ENCODE measurements at regions not wholly inside any gene's neighbourhood (a gene's known extent, or its start where the extent isn't known, plus 50 kb on each side); places are given as distances from the start of the nearest gene placed in this dataset.

- TF ChIP-seq CTCF (IDR thresholded peaks at IDR 0.05) (no peak), POLR2A (IDR thresholded peaks at IDR 0.05) (no peak), POLR2AphosphoS5 (IDR thresholded peaks at IDR 0.05) (no peak), EP300 (IDR thresholded peaks at IDR 0.05; ENCODE audit: low read depth) (no peak)
- in situ Hi-C loops (cut with MboI; ENCODE audit: low pct_ligation_motif_present in 1 of 4, low pct_unique_long_range_greater_than_20kb in 1 of 4, low sequenced_read_pairs in 3 of 4) (no loop called here), intact Hi-C loops (cut with DNase I; ENCODE audit: low total_unique reads) (no loop called here)
- 60 to 63% methylated on average over 6 of the region's 6 CpGs for WGBS, 2 donors (ENCODE audit: low coverage in 1 of 2)
- H3K27ac ChIP-seq = peak overlapping the region in 3 of 4 donors; percentile 34 to 49 (median 48)
- H3K4me1 ChIP-seq = peaks cover 2 to 15% (median 5%) of the 10 kb centered on the region in 4 donors
- H3K9me3 ChIP-seq = no peaks in the 10 kb centered on the region
- H3K27me3 ChIP-seq = no peaks in the 10 kb centered on the region
- H3K4me3 ChIP-seq = no peak overlapping the region
- no peak for DNase-seq
- no peaks in the 10 kb centered on the region for H3K36me3 ChIP-seq
Observed at GRCh38 chr13:50366488-50367174, 351.4 kb downstream of the KCNRG start.

GRCh38 chr13:50369646-50370045, 354.4 kb downstream of the KCNRG start:
- WGBS, 2 donors (ENCODE audit: low coverage in 1 of 2) = 97 to 100% methylated on average over 1 to 2 of the region's 2 CpGs
- intact Hi-C loops (cut with DNase I; ENCODE audit: low total_unique reads) = no loop called here
- in situ Hi-C loops (cut with MboI; ENCODE audit: low pct_ligation_motif_present in 1 of 4, low pct_unique_long_range_greater_than_20kb in 1 of 4, low sequenced_read_pairs in 3 of 4) = no loop called here

GRCh38 chr13:50370303-50370950, 355.2 kb downstream of the KCNRG start:
- H3K27me3 ChIP-seq = no peaks in the 10 kb centered on the region
- no peak overlapping the region for H3K27ac ChIP-seq
- peaks cover 2 to 11% (median 5%) of the 10 kb centered on the region in 4 donors for H3K4me1 ChIP-seq
- no peak overlapping the region for H3K4me3 ChIP-seq
- DNase-seq = no peak
- no peaks in the 10 kb centered on the region for H3K9me3 ChIP-seq
- 62 to 83% methylated on average over 2 to 5 of the region's 5 CpGs for WGBS, 2 donors (ENCODE audit: low coverage in 1 of 2)
- TF ChIP-seq CTCF (IDR thresholded peaks at IDR 0.05) (no peak), EP300 (IDR thresholded peaks at IDR 0.05; ENCODE audit: low read depth) (no peak), POLR2AphosphoS5 (IDR thresholded peaks at IDR 0.05) (no peak), POLR2A (IDR thresholded peaks at IDR 0.05) (no peak)
- no peaks in the 10 kb centered on the region for H3K36me3 ChIP-seq
- intact Hi-C loops (cut with DNase I; ENCODE audit: low total_unique reads) (no loop called here), in situ Hi-C loops (cut with MboI; ENCODE audit: low pct_ligation_motif_present in 1 of 4, low pct_unique_long_range_greater_than_20kb in 1 of 4, low sequenced_read_pairs in 3 of 4) (no loop called here)

More at GRCh38 chr13:50369646-50370045, 354.4 kb downstream of the KCNRG start:
- no peak for TF ChIP-seq POLR2AphosphoS5 (IDR thresholded peaks at IDR 0.05)
- TF ChIP-seq EP300 (IDR thresholded peaks at IDR 0.05; ENCODE audit: low read depth) = no peak
- TF ChIP-seq CTCF (IDR thresholded peaks at IDR 0.05) = no peak
- TF ChIP-seq POLR2A (IDR thresholded peaks at IDR 0.05) = no peak
- Histone ChIP-seq H3K9me3 (no peaks in the 10 kb centered on the region), H3K4me3 (no peak overlapping the region), H3K36me3 (no peaks in the 10 kb centered on the region), H3K4me1 (peaks cover 2 to 15% (median 5%) of the 10 kb centered on the region in 4 donors), H3K27ac (no peak overlapping the region), H3K27me3 (no peaks in the 10 kb centered on the region)
- no peak for DNase-seq

- DNase-seq = no peak
Observed at GRCh38 chr13:50374517-50374916, 359.3 kb downstream of the KCNRG start.

More at GRCh38 chr13:50374517-50374916, 359.3 kb downstream of the KCNRG start:
- WGBS, 2 donors (ENCODE audit: low coverage in 1 of 2) = 77 to 85% methylated on average over 3 to 6 of the region's 6 CpGs
- H3K27me3 ChIP-seq = no peaks in the 10 kb centered on the region
- TF ChIP-seq POLR2A (IDR thresholded peaks at IDR 0.05) (no peak), POLR2AphosphoS5 (IDR thresholded peaks at IDR 0.05) (no peak), CTCF (IDR thresholded peaks at IDR 0.05) (no peak), EP300 (IDR thresholded peaks at IDR 0.05; ENCODE audit: low read depth) (no peak)
- in situ Hi-C loops (cut with MboI; ENCODE audit: low pct_ligation_motif_present in 1 of 4, low pct_unique_long_range_greater_than_20kb in 1 of 4, low sequenced_read_pairs in 3 of 4) = no loop called here
- H3K4me1 ChIP-seq = peaks cover 0 to 7% (median 0%) of the 10 kb centered on the region in 4 donors
- no peaks in the 10 kb centered on the region for H3K9me3 ChIP-seq
- intact Hi-C loops (cut with DNase I; ENCODE audit: low total_unique reads) = no loop called here
- no peak overlapping the region for H3K4me3 ChIP-seq
- no peaks in the 10 kb centered on the region for H3K36me3 ChIP-seq
- no peak overlapping the region for H3K27ac ChIP-seq

Measured in transverse colon (tissue), 4 donors.